GM21825 (cell line): ENCODE measurements at regions not wholly inside any gene's neighbourhood (a gene's known extent, or its start where the extent isn't known, plus 50 kb on each side); places are given as distances from the start of the nearest gene placed in this dataset.

Experiments
- ATAC-seq: cut with Tn5 transposase; IDR thresholded peaks from one replicate; pipeline ENCODE4 v1.9.1; 2021; ENCODE audit warnings: mild to moderate bottlenecking, moderate library complexity; ENCODE audit not compliant: unreplicated experiment

DNA sequence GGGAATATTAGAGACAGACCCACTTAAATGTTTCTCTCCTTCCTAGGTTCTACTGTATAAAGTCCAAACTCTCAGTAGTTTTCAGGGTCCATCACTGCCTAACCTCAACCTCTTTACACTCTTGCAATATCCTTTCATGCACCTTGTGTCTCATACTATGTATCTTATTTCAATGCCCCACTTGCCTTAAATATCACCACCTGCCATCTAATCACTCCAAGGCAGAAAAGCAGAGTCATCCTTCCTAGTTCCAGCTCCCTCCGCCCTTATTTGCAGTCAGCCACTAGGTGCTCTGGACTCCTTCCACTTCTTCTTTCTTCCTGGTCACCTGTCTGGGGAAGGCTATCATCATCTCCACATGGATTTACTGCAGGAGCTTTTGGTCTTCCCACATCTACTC, 322.0 kb downstream of the MFSD1 start:
- no peak for ATAC-seq

- no peak for ATAC-seq
Measured at GRCh38 chr3:159126261-159127020, 324.6 kb downstream of the MFSD1 start.

DNA sequence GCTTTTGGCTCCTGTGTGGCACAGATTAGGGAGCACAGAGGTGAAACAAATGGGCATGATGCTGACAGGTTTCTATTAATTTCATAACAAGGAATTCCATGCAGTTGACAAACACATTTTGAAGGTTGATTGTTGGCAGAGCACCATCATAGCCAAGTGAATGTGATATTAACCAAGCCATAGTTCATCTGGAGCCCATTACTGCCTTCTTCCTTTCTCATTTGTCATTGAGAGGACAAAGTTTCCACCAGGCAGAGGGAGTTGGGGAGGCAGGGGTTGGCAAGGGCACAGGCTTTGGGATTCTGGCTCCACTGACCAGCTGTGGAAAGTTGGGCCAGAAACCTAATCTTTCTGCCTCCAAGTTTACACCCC, 325.2 kb downstream of the MFSD1 start:
- no peak for ATAC-seq

DNA sequence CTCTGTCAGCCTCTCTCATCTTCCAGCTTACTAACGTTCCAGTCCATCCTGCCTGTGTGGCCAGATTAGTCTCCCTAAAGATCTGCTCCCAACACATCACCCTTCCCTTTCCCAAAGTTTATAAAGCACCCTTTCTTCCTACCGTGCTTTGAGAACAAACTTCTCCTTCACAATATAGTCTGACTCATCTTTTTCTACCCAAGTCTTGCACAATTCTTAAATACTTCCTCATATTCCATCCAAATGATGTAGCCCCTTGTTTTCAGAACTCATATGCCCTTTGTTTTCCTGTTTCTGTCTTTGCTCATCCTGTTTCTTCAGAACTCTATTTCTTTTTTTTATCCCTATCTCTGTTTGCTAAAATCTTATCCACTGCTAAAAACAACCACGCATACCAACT, 326.8 kb downstream of the MFSD1 start:
- ATAC-seq: no peak

DNA sequence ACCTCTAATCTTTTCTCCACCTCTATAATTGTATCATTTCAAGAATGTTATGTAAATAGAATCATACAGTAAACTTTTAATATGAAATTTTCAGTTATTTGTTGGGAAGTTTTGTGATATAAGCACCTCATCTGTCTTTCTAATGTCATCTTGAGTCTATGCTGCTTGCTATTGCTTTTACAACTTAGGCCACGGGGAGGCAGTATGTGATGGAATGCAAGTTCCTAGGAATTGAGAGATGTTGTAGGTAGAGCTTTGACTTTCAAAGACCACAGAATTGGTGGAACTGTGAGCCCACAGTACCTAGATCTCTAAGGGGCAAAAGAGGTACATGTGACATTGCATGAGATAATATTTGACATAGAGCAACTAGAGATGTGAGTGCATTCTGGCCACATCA, 328.3 kb downstream of the MFSD1 start:
- ATAC-seq: no peak

DNA sequence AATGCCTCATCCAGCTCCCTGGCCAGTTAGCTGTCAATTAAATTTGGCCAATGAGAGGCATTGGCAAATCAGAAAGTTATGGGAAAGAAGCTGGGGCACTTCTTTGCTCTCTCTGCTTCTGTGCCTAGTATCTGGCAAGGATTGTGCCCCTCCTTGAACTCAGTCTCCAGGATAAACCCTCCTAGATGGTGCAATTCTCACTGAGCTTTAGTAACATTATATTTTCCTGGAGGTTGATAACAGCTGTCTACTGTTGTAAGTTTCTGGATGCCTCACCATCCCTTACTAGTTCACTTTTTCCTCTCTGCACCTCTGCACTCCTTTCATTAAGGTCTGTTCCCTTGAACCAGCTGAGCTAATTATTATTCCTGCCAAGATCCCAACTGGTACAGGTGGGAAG, 329.5 kb downstream of the MFSD1 start:
- ATAC-seq: no peak

DNA sequence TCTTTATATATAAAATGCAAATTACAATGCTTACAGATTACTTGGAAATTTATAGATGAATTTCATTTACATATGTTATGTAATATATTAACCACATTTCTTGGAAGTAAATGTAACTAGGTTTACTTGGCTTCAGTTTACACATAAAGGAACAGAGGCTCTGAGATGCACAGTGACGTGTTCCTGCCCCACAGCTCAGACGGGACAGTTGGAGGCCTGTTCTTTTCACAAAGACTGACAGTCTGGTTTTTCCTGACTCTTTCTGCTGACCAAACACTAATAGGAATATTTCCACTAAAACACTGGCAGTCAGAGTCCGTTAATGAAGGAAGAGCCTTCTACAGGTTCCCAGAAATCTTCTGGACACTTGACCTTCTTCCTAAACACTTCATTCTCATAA, 336.1 kb downstream of the MFSD1 start:
- ATAC-seq: no peak

DNA sequence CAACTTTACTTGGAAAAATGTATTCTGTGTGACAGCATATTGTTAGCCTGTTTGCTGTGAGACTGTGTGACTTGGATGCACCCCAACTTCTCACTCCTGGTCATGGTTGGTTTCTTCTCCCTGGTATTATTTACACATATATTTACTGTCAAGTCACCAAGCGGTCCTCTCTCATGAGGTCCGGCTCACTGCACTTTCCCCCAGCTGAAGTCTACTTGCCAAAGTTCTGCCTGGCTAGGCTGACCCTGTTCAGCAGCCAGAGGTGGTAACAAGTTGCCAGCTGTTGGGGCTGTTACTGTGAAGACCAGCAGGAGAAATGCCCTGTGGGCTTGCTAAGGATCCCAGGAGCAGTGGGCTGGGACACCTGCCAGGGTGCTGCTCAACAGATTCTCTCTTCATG, 337.5 kb downstream of the MFSD1 start:
- ATAC-seq: no peak

DNA sequence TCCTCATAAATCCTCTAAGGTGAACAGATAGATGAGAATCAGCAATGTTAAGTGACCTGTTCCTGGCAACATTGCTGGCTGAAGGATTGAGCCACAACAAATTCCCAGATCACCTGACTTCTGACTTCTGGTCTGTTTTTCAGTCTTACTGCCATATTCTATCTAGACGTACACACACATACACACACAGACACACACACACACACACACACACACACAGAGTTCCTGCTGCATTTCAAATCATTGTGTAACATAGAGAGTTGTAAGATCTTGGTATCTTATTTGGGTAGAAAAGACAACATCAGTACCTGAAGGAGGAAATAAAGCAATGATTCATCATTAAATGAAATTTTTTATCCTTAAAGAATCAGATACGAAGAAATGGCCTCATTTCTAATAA, 342.6 kb downstream of the MFSD1 start:
- ATAC-seq: no peak

DNA sequence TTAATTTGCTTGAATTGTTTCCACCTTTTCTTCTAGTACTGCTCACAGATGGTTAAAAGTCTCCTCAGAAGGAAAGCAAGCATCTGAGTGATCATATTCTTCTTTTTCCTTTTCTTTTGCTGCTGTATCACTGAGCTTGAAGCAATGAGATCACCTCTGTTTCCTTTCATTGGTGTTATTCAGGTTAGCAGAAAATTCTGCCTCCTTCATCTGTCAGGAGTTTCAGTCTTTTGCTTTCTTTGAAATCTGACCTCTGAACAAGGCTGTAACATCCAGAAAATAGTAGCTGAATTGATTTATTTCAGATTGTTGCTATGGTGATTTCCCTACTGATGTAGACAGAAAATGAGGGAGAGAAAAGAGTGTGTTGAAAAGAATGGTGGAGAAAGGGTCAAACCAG, 343.0 kb downstream of the MFSD1 start:
- no peak for ATAC-seq

- ATAC-seq: no peak
Measured at GRCh38 chr3:159146392-159146791, 344.5 kb downstream of the MFSD1 start.

- no peak for ATAC-seq
Measured at GRCh38 chr3:159146856-159147435, 345.1 kb downstream of the MFSD1 start.

GRCh38 chr3:159147813-159148212, 346.0 kb downstream of the MFSD1 start:
- no peak for ATAC-seq

- no peak for ATAC-seq
Measured at GRCh38 chr3:159148466-159148865, 346.6 kb downstream of the MFSD1 start.

DNA sequence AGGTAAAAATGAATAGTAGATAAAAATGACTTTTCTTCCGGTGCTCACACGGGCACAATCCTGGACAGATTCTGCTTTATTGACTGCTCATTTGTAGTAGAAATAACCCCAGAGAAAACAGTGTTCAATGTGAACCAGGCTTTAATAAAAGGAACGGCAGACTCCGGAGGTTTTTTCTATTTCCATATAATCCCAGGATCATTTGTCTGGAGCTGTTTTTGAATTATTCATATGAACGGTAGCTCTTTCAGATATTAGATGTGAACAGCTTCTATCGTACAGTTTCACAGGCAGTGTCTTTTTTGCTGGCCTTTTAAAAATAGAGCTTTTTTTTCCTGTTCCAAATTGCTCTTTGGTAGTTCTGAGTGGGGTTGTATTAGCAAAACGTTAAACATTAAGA, 347.3 kb downstream of the MFSD1 start:
- ATAC-seq: no peak

DNA sequence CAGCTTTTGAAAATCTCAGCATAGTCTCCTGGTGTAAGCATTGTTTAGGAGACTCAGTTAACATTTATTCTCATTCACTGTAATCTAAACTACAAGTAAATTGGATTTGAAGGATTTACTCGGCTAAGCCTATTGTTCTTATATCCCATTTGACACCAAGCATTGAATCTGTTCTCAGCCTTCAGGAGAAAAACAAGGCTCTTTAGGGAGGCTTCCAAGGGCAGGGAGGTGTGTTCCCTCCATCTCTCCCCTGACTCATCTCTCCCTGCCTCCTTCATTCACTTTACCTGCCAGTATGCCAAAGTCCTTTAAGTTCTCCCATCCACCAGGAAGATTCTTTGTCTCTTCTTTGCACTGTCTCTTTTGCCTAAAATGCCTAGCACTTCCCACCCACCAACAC, 347.8 kb downstream of the MFSD1 start:
- ATAC-seq: no peak

GRCh38 chr3:159150180-159150579, 348.3 kb downstream of the MFSD1 start:
- ATAC-seq: no peak

DNA sequence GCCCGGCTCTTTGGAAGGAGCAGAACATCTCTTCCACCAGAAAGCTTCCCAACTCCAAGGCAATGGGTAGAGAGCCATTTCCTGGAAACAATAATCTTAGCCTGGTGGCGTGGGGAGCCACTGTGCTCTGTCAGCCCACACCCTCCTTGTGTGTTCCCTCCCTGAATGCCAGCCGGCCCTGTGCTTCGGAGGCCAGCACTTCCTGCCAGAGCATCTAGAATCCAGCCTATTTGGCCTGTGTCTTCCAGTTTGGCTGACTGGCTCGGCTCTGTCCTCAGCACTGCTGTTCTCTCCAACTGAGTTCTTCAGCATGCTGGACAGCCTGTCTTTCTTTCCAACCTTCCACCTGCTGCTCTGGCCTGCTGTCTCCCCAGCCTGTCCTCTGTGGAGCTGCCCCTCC, 349.3 kb downstream of the MFSD1 start:
- ATAC-seq: no peak

- no peak for ATAC-seq
Measured at GRCh38 chr3:159157275-159157674, 355.4 kb downstream of the MFSD1 start.

- no peak for ATAC-seq
Measured at GRCh38 chr3:159158213-159158612, 356.4 kb downstream of the MFSD1 start.

DNA sequence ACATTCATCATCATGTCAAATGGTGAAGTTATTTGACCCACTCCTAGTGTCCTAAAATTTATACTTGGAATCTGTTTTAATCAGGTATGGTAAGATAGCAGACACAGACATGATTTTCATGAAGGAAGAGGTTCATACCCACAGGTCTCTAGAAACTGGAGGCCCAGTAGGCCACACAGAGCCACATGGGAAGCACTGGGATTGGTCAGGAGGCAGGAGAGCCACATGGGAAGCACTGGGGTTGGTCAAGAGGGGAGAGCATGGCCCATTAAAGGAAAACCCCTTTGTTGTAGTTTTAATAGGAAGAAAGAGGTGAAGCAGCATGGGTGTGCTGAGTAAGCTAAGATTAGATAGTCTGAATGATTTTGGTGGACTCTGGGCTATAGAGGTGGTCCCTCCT, 356.9 kb downstream of the MFSD1 start:
- ATAC-seq: no peak

DNA sequence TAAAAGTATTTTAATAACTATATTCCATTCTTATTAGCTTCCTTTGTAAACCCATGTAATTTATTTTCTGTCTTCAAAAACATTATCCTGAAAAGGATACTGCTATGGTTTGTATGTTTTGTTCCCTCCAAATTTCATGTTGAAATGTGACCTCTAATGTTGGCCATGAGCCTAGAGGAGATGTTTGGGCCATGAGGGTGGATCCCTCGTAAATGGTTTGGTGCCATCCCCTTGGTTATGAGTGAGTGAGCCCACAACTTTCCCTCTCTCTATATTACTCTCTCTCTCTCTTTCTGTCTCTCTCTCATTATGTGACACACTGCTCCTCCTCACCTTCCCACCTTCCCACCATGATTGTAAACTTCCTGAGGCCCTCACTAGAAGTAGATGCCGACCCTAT, 357.7 kb downstream of the MFSD1 start:
- no peak for ATAC-seq

GRCh38 chr3:159163656-159164055, 361.8 kb downstream of the MFSD1 start:
- no peak for ATAC-seq
